IMR-90 (cell line): ENCODE measurements at regions not wholly inside any gene's neighbourhood (a gene's known extent, or its start where the extent isn't known, plus 50 kb on each side); places are given as distances from the start of the nearest gene placed in this dataset.

Experiments
- ATAC-seq: fragments of 200-7000 bp; cut with Tn5 transposase; 2 replicates; pipeline ENCODE4 v1.9.1; 2020; ENCODE audit warnings: low read depth, mild to moderate bottlenecking, moderate library complexity
- BruUV-seq: library from RNA; stranded (reverse); fragments of 400-500 nt; replicated peaks from 2 replicates; lab custom pipeline; 2021; lab: Mats Ljungman, UMichigan
- CTCF ChIA-PET: fragments of 300-600 bp; formaldehyde crosslinking; extraction: SDS; loops from one replicate; lab custom pipeline; 2021; ENCODE audit warnings: antibody characterized with exemption; lab: Yijun Ruan, JAX
- POLR2A ChIA-PET: fragments of 300-600 bp; sonication (Branson Sonifier 250); formaldehyde crosslinking; loops from one replicate; lab custom pipeline; 2022; ENCODE audit warnings: antibody characterized with exemption; ENCODE audit not compliant: unreplicated experiment; lab: Charles Lee
- DNase-seq: peaks from one replicate; pipeline ENCODE4 v3.0.0; 2013
- H2AFZ ChIP-seq: replicated peaks from 2 replicates; pipeline ENCODE3; 2013; ENCODE audit warnings: low read length, mild to moderate bottlenecking; ENCODE audit not compliant: poor library complexity
- H2AK5ac ChIP-seq: 2 replicates; pipeline ENCODE4 v1.6.1; 2013; ENCODE audit warnings: low read depth, low read length, inconsistent platforms
- H2AK9ac ChIP-seq: replicated peaks from 2 replicates; pipeline ENCODE3; 2013; ENCODE audit warnings: mild to moderate bottlenecking, low read depth, low read length, moderate library complexity; ENCODE audit not compliant: poor library complexity
- H2BK120ac ChIP-seq: 2 replicates; pipeline ENCODE4 v1.6.1; 2013; ENCODE audit warnings: low read depth, low read length, inconsistent platforms
- H2BK15ac ChIP-seq: 3 replicates; pipeline ENCODE4 v1.6.1; 2013; ENCODE audit warnings: low read depth, low read length, inconsistent platforms
- H2BK20ac ChIP-seq: 2 replicates; pipeline ENCODE4 v1.6.1; 2013; ENCODE audit warnings: low read depth, mild to moderate bottlenecking, inconsistent platforms, low read length, moderate library complexity
- H2BK5ac ChIP-seq: 2 replicates; pipeline ENCODE4 v1.6.1; 2013; ENCODE audit warnings: mild to moderate bottlenecking, low read depth, low read length, inconsistent platforms; ENCODE audit not compliant: poor library complexity, severe bottlenecking
- H3K14ac ChIP-seq: replicated peaks from 2 replicates; pipeline ENCODE4 v1.6.1; 2013; ENCODE audit warnings: low read depth, low read length, inconsistent platforms
- H3K18ac ChIP-seq: 2 replicates; pipeline ENCODE4 v1.6.1; 2013; ENCODE audit warnings: low read depth, low read length, control low read depth
- H3K23ac ChIP-seq: 2 replicates; pipeline ENCODE4 v1.6.1; 2013; ENCODE audit warnings: low read depth, low read length, inconsistent platforms
- H3K27ac ChIP-seq: 2 replicates; pipeline ENCODE4 v1.5.1; 2013; ENCODE audit warnings: mild to moderate bottlenecking, control low read depth, low read length; ENCODE audit not compliant: insufficient read depth
- H3K27me3 ChIP-seq: 2 replicates; pipeline ENCODE4 v1.6.1; 2013; ENCODE audit warnings: low read length; ENCODE audit not compliant: control insufficient read depth, insufficient read depth
- H3K36me3 ChIP-seq: 2 replicates; pipeline ENCODE4 v1.6.1; 2013; ENCODE audit warnings: low read length, mixed read lengths; ENCODE audit not compliant: control insufficient read depth, insufficient read depth
- H3K4ac ChIP-seq: 2 replicates; pipeline ENCODE4 v1.6.1; 2013; ENCODE audit warnings: low read depth, low read length, inconsistent platforms
- H3K4me1 ChIP-seq: 2 replicates; pipeline ENCODE4 v1.6.1; 2013; ENCODE audit warnings: low read length, mixed read lengths; ENCODE audit not compliant: control insufficient read depth, insufficient read depth
- H3K4me2 ChIP-seq: 2 replicates; pipeline ENCODE4 v1.6.1; 2013; ENCODE audit warnings: low read depth, mild to moderate bottlenecking, control low read depth, low read length, moderate library complexity
- H3K4me3 ChIP-seq: 2 replicates; pipeline ENCODE4 v1.5.1; 2013; ENCODE audit warnings: low read depth, mild to moderate bottlenecking, control low read depth, low read length, moderate library complexity; ENCODE audit not compliant: insufficient read depth
- H3K56ac ChIP-seq: 2 replicates; pipeline ENCODE4 v1.6.1; 2013; ENCODE audit warnings: low read length, inconsistent platforms; ENCODE audit not compliant: insufficient read depth; ENCODE audit errors: extremely low read depth
- H3K79me1 ChIP-seq, 2 experiments: 2 replicates each; pipeline ENCODE4 v1.6.1; 2013; ENCODE audit warnings: low read length in 2 of 2, inconsistent platforms in 1 of 2, low read depth in 1 of 2
- H3K9ac ChIP-seq: 2 replicates; pipeline ENCODE4 v1.6.1; 2013; ENCODE audit warnings: low read depth, low read length, control low read depth
- H3K9me1 ChIP-seq: 2 replicates; pipeline ENCODE4 v1.6.1; 2013; ENCODE audit warnings: low read length, inconsistent platforms; ENCODE audit not compliant: insufficient read depth
- H3K9me3 ChIP-seq: 2 replicates; pipeline ENCODE4 v1.6.1; 2013; ENCODE audit warnings: low read length; ENCODE audit not compliant: control insufficient read depth, insufficient read depth
- H4K20me1 ChIP-seq: 2 replicates; pipeline ENCODE4 v1.6.1; 2013; ENCODE audit warnings: low read length, inconsistent platforms; ENCODE audit not compliant: insufficient read depth
- H4K5ac ChIP-seq: 2 replicates; pipeline ENCODE4 v1.6.1; 2013; ENCODE audit warnings: mild to moderate bottlenecking, low read depth, low read length, control low read depth
- H4K8ac ChIP-seq, 2 experiments: 2 replicates each; pipeline ENCODE4 v1.6.1; 2013; ENCODE audit warnings: low read depth in 2 of 2, low read length in 2 of 2, control low read depth in 1 of 2, inconsistent platforms in 1 of 2
- H4K91ac ChIP-seq: 2 replicates; pipeline ENCODE4 v1.6.1; 2013; ENCODE audit warnings: low read depth, low read length, inconsistent platforms; ENCODE audit not compliant: insufficient read depth
- MAFK ChIP-seq: IDR thresholded peaks from 2 replicates; pipeline ENCODE4 v1.6.1; 2012; ENCODE audit warnings: low read depth, low read length, improper control_type of control experiment
- RFX5 ChIP-seq: IDR thresholded peaks from 2 replicates; pipeline ENCODE4 v1.8.0; 2012; ENCODE audit warnings: low read depth, mild to moderate bottlenecking, low read length, moderate library complexity
- WGBS, 2 experiments: methylation state at CpG; one replicate each; pipeline versions ENCODE4 v1.1.5 to v1.1.7; 2013; ENCODE audit warnings: missing lambda C conversion rate in 2 of 2; ENCODE audit not compliant: insufficient read length in 1 of 2; ENCODE audit errors: extremely low coverage in 2 of 2; 5-methylcytosine and 5-hydroxymethylcytosine counted together
- dilution Hi-C: fragments of 300-500 bp; cut with HindIII; formaldehyde crosslinking; loops from one replicate; pipeline ENCODE4 v1.14.3; 2018; ENCODE audit warnings: low sequenced_read_pairs; ENCODE audit not compliant: unreplicated experiment
- in situ Hi-C: fragments of 300-500 bp; cut with MboI; formaldehyde crosslinking; loops from 3 replicates; pipeline ENCODE4 v1.14.3; 2019; ENCODE audit warnings: low sequenced_read_pairs, inconsistent platforms, mixed read lengths
- intact Hi-C: fragments of 100-400 bp; cut with micrococcal nuclease; formaldehyde crosslinking; loops from 2 replicates; pipeline ENCODE4 v1.10.0; 2022

DNA sequence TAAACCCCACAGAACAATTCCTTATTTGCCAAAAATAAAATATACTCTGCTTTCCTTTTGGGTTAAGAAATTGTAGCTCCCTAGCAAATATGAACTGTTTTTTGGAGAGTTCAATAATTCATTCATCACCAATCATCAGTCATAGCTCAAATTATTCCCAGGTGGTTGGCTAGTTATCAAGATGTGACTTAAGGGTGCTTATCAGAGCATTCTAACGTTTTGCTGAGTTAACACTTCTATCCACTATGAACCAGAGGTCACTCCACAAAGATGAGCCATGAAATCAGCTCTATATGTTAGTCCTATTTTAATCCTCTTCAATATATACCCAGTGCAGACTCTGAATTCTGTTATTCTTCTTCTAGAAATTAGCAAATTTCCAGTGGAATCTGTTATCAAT is 379.1 kb downstream of the TENT5A start:
- DNase-seq = no peak

More for the DNA sequence above, 379.1 kb downstream of the TENT5A start:
- H3K23ac ChIP-seq = no peak overlapping the region
- in situ Hi-C loops (no loop called here), dilution Hi-C loops (no loop called here), intact Hi-C loops (no loop called here)
- no peak overlapping the region for H3K4me2 ChIP-seq
- H4K91ac ChIP-seq = no peak overlapping the region
- no peak overlapping the region for H3K4me3 ChIP-seq
- no peak overlapping the region for H2AK9ac ChIP-seq
- H3K56ac ChIP-seq = no peak overlapping the region
- H3K18ac ChIP-seq = no peak overlapping the region
- H4K20me1 ChIP-seq = no peaks in the 10 kb centered on the region
- H3K4me1 ChIP-seq = no peaks in the 10 kb centered on the region
- TF ChIP-seq RFX5 = no peak
- TF ChIP-seq MAFK = peak; percentile 66
- ChIA-PET POLR2A (no interaction called here), CTCF (no interaction called here)
- H4K8ac ChIP-seq = no peak overlapping the region
- ATAC-seq = no peak
- no peak overlapping the region for H2BK5ac ChIP-seq
- H3K14ac ChIP-seq = no peak overlapping the region
- H4K5ac ChIP-seq = no peak overlapping the region
- H3K9me1 ChIP-seq = no peaks in the 10 kb centered on the region
- no peaks in the 10 kb centered on the region for H3K79me1 ChIP-seq
- no peak overlapping the region for H3K9ac ChIP-seq
- no peak overlapping the region for H3K4ac ChIP-seq
- H2AFZ ChIP-seq = no peak overlapping the region
- no CpG with 5 or more reads among the region's 1 CpG for WGBS, 2 experiments
- H2BK120ac ChIP-seq = no peak overlapping the region
- H3K27ac ChIP-seq = no peak overlapping the region
- H2AK5ac ChIP-seq = no peak overlapping the region
- no peak overlapping the region for H2BK15ac ChIP-seq
- H3K27me3 ChIP-seq = no peaks in the 10 kb centered on the region; the same call in 1 of the 2 replicates
- H3K9me3 ChIP-seq = no peaks in the 10 kb centered on the region
- no TSS peak for BruUV-seq
- no peak overlapping the region for H2BK20ac ChIP-seq
- H3K36me3 ChIP-seq = no peaks in the 10 kb centered on the region
